IMR-90 (cell line): ENCODE measurements at regions not wholly inside any gene's neighbourhood (a gene's known extent, or its start where the extent isn't known, plus 50 kb on each side); places are given as distances from the start of the nearest gene placed in this dataset.

Source experiments
- ATAC-seq: fragments of 200-7000 bp; cut with Tn5 transposase; 2 replicates; pipeline ENCODE4 v1.9.1; 2020; ENCODE audit warnings: low read depth, mild to moderate bottlenecking, moderate library complexity
- BruUV-seq: library from RNA; stranded (reverse); fragments of 400-500 nt; replicated peaks from 2 replicates; lab custom pipeline; 2021; lab: Mats Ljungman, UMichigan
- CTCF ChIA-PET: fragments of 300-600 bp; formaldehyde crosslinking; extraction: SDS; loops from one replicate; lab custom pipeline; 2021; ENCODE audit warnings: antibody characterized with exemption; lab: Yijun Ruan, JAX
- POLR2A ChIA-PET: fragments of 300-600 bp; sonication (Branson Sonifier 250); formaldehyde crosslinking; loops from one replicate; lab custom pipeline; 2022; ENCODE audit warnings: antibody characterized with exemption; ENCODE audit not compliant: unreplicated experiment; lab: Charles Lee
- DNase-seq: peaks from one replicate; pipeline ENCODE4 v3.0.0; 2013
- H2AFZ ChIP-seq: replicated peaks from 2 replicates; pipeline ENCODE3; 2013; ENCODE audit warnings: low read length, mild to moderate bottlenecking; ENCODE audit not compliant: poor library complexity
- H2AK5ac ChIP-seq: 2 replicates; pipeline ENCODE4 v1.6.1; 2013; ENCODE audit warnings: low read depth, low read length, inconsistent platforms
- H2AK9ac ChIP-seq: replicated peaks from 2 replicates; pipeline ENCODE3; 2013; ENCODE audit warnings: mild to moderate bottlenecking, low read depth, low read length, moderate library complexity; ENCODE audit not compliant: poor library complexity
- H2BK120ac ChIP-seq: 2 replicates; pipeline ENCODE4 v1.6.1; 2013; ENCODE audit warnings: low read depth, low read length, inconsistent platforms
- H2BK15ac ChIP-seq: 3 replicates; pipeline ENCODE4 v1.6.1; 2013; ENCODE audit warnings: low read depth, low read length, inconsistent platforms
- H2BK20ac ChIP-seq: 2 replicates; pipeline ENCODE4 v1.6.1; 2013; ENCODE audit warnings: low read depth, mild to moderate bottlenecking, inconsistent platforms, low read length, moderate library complexity
- H2BK5ac ChIP-seq: 2 replicates; pipeline ENCODE4 v1.6.1; 2013; ENCODE audit warnings: mild to moderate bottlenecking, low read depth, low read length, inconsistent platforms; ENCODE audit not compliant: poor library complexity, severe bottlenecking
- H3K14ac ChIP-seq: replicated peaks from 2 replicates; pipeline ENCODE4 v1.6.1; 2013; ENCODE audit warnings: low read depth, low read length, inconsistent platforms
- H3K18ac ChIP-seq: 2 replicates; pipeline ENCODE4 v1.6.1; 2013; ENCODE audit warnings: low read depth, low read length, control low read depth
- H3K23ac ChIP-seq: 2 replicates; pipeline ENCODE4 v1.6.1; 2013; ENCODE audit warnings: low read depth, low read length, inconsistent platforms
- H3K27ac ChIP-seq: 2 replicates; pipeline ENCODE4 v1.5.1; 2013; ENCODE audit warnings: mild to moderate bottlenecking, control low read depth, low read length; ENCODE audit not compliant: insufficient read depth
- H3K27me3 ChIP-seq: 2 replicates; pipeline ENCODE4 v1.6.1; 2013; ENCODE audit warnings: low read length; ENCODE audit not compliant: control insufficient read depth, insufficient read depth
- H3K36me3 ChIP-seq: 2 replicates; pipeline ENCODE4 v1.6.1; 2013; ENCODE audit warnings: low read length, mixed read lengths; ENCODE audit not compliant: control insufficient read depth, insufficient read depth
- H3K4ac ChIP-seq: 2 replicates; pipeline ENCODE4 v1.6.1; 2013; ENCODE audit warnings: low read depth, low read length, inconsistent platforms
- H3K4me1 ChIP-seq: 2 replicates; pipeline ENCODE4 v1.6.1; 2013; ENCODE audit warnings: low read length, mixed read lengths; ENCODE audit not compliant: control insufficient read depth, insufficient read depth
- H3K4me2 ChIP-seq: 2 replicates; pipeline ENCODE4 v1.6.1; 2013; ENCODE audit warnings: low read depth, mild to moderate bottlenecking, control low read depth, low read length, moderate library complexity
- H3K4me3 ChIP-seq: 2 replicates; pipeline ENCODE4 v1.5.1; 2013; ENCODE audit warnings: low read depth, mild to moderate bottlenecking, control low read depth, low read length, moderate library complexity; ENCODE audit not compliant: insufficient read depth
- H3K56ac ChIP-seq: 2 replicates; pipeline ENCODE4 v1.6.1; 2013; ENCODE audit warnings: low read length, inconsistent platforms; ENCODE audit not compliant: insufficient read depth; ENCODE audit errors: extremely low read depth
- H3K79me1 ChIP-seq, 2 experiments: 2 replicates each; pipeline ENCODE4 v1.6.1; 2013; ENCODE audit warnings: low read length in 2 of 2, inconsistent platforms in 1 of 2, low read depth in 1 of 2
- H3K9ac ChIP-seq: 2 replicates; pipeline ENCODE4 v1.6.1; 2013; ENCODE audit warnings: low read depth, low read length, control low read depth
- H3K9me1 ChIP-seq: 2 replicates; pipeline ENCODE4 v1.6.1; 2013; ENCODE audit warnings: low read length, inconsistent platforms; ENCODE audit not compliant: insufficient read depth
- H3K9me3 ChIP-seq: 2 replicates; pipeline ENCODE4 v1.6.1; 2013; ENCODE audit warnings: low read length; ENCODE audit not compliant: control insufficient read depth, insufficient read depth
- H4K20me1 ChIP-seq: 2 replicates; pipeline ENCODE4 v1.6.1; 2013; ENCODE audit warnings: low read length, inconsistent platforms; ENCODE audit not compliant: insufficient read depth
- H4K5ac ChIP-seq: 2 replicates; pipeline ENCODE4 v1.6.1; 2013; ENCODE audit warnings: mild to moderate bottlenecking, low read depth, low read length, control low read depth
- H4K8ac ChIP-seq, 2 experiments: 2 replicates each; pipeline ENCODE4 v1.6.1; 2013; ENCODE audit warnings: low read depth in 2 of 2, low read length in 2 of 2, control low read depth in 1 of 2, inconsistent platforms in 1 of 2
- H4K91ac ChIP-seq: 2 replicates; pipeline ENCODE4 v1.6.1; 2013; ENCODE audit warnings: low read depth, low read length, inconsistent platforms; ENCODE audit not compliant: insufficient read depth
- BHLHE40 ChIP-seq: fragments of 150-350 bp; IDR thresholded peaks from 2 replicates; pipeline ENCODE4 v1.6.1; 2016; ENCODE audit warnings: mild to moderate bottlenecking, low read depth, low read length
- CEBPB ChIP-seq: IDR thresholded peaks from 2 replicates; pipeline ENCODE4 v1.6.1; 2012; ENCODE audit warnings: low read depth, low read length, improper control_type of control experiment
- CHD1 ChIP-seq: IDR thresholded peaks from 2 replicates; pipeline ENCODE4 v1.6.1; 2012; ENCODE audit warnings: low read depth, low read length, improper control_type of control experiment
- ELK1 ChIP-seq: fragments of 150-350 bp; IDR thresholded peaks from 2 replicates; pipeline ENCODE4 v1.6.1; 2016; ENCODE audit warnings: low read depth, mild to moderate bottlenecking, low read length, moderate library complexity, borderline replicate concordance
- FOS ChIP-seq: fragments of 150-350 bp; IDR thresholded peaks from 2 replicates; pipeline ENCODE4 v1.6.1; 2016; ENCODE audit warnings: low read depth, low read length
- MAZ ChIP-seq: IDR thresholded peaks from 2 replicates; pipeline ENCODE4 v1.6.1; 2012; ENCODE audit warnings: low read depth, mild to moderate bottlenecking, low read length, improper control_type of control experiment, moderate library complexity, borderline replicate concordance
- MXI1 ChIP-seq: IDR thresholded peaks from 2 replicates; pipeline ENCODE4 v1.6.1; 2012; ENCODE audit warnings: low read depth, mild to moderate bottlenecking, low read length, moderate library complexity, borderline replicate concordance
- NFE2L2 ChIP-seq: fragments of 150-350 bp; IDR thresholded peaks from 2 replicates; pipeline ENCODE4 v1.6.1; 2016; ENCODE audit warnings: low read depth, mild to moderate bottlenecking, low read length
- POLR2A ChIP-seq: IDR thresholded peaks from 2 replicates; pipeline ENCODE4 v1.6.1; 2012; ENCODE audit warnings: mild to moderate bottlenecking, low read depth, low read length
- RAD21 ChIP-seq: IDR thresholded peaks from 2 replicates; pipeline ENCODE4 v1.6.1; 2012; ENCODE audit warnings: low read length, improper control_type of control experiment
- RCOR1 ChIP-seq: IDR thresholded peaks from 2 replicates; pipeline ENCODE4 v1.6.1; 2012; ENCODE audit warnings: mild to moderate bottlenecking, low read length, improper control_type of control experiment; ENCODE audit not compliant: insufficient replicate concordance
- RFX5 ChIP-seq: IDR thresholded peaks from 2 replicates; pipeline ENCODE4 v1.8.0; 2012; ENCODE audit warnings: low read depth, mild to moderate bottlenecking, low read length, moderate library complexity
- SMC3 ChIP-seq: fragments of 150-350 bp; IDR thresholded peaks from 2 replicates; pipeline ENCODE4 v1.6.1; 2016; ENCODE audit warnings: low read depth, mild to moderate bottlenecking, antibody characterized with exemption, low read length, moderate library complexity
- WGBS, 2 experiments: methylation state at CpG; one replicate each; pipeline versions ENCODE4 v1.1.5 to v1.1.7; 2013; ENCODE audit warnings: missing lambda C conversion rate in 2 of 2; ENCODE audit not compliant: insufficient read length in 1 of 2; ENCODE audit errors: extremely low coverage in 2 of 2; 5-methylcytosine and 5-hydroxymethylcytosine counted together
- dilution Hi-C: fragments of 300-500 bp; cut with HindIII; formaldehyde crosslinking; loops from one replicate; pipeline ENCODE4 v1.14.3; 2018; ENCODE audit warnings: low sequenced_read_pairs; ENCODE audit not compliant: unreplicated experiment
- in situ Hi-C: fragments of 300-500 bp; cut with MboI; formaldehyde crosslinking; loops from 3 replicates; pipeline ENCODE4 v1.14.3; 2019; ENCODE audit warnings: low sequenced_read_pairs, inconsistent platforms, mixed read lengths
- intact Hi-C: fragments of 100-400 bp; cut with micrococcal nuclease; formaldehyde crosslinking; loops from 2 replicates; pipeline ENCODE4 v1.10.0; 2022
- TF ChIP-seq, protein P1 (sequence below): conservative IDR thresholded peaks from 2 replicates; pipeline ENCODE4 v1.5.1; 2012; ENCODE audit warnings: mild to moderate bottlenecking, low read depth, low read length, improper control_type of control experiment

DNA sequence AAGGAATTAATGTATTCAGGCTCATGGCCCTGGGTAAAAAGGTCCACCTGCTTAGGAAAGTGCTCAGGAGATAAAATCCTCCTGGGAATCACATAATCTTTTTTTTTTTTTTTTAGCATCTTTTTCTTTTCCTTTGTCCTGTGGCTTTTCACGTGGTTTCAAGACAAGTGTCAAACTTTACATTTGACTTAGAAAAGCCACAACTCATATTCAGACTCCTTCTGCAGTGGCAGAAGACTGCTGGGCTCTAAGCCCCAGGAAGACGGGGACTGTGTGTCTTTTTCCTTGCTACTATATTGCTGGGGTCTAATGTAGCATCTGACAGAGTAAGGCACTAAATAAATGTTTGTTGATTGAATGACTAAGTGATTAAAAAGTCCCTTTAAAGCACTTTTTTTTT is 127.5 kb upstream of the ANKRD1 start:
- H3K9ac ChIP-seq = no peak overlapping the region
- H2AFZ ChIP-seq = no peak overlapping the region
- in situ Hi-C loops = no loop called here
- H3K9me1 ChIP-seq = no peaks in the 10 kb centered on the region; the same call in 1 of the 2 replicates
- no peak for TF ChIP-seq FOS
- TF ChIP-seq RFX5 = no peak
- no peak for TF ChIP-seq SMC3
- no peak for TF ChIP-seq RAD21
- TF ChIP-seq POLR2A = no peak
- TF ChIP-seq CHD1 = no peak
- TF ChIP-seq NFE2L2 = no peak
- TF ChIP-seq BHLHE40 = no peak
- TF ChIP-seq RCOR1 = no peak
- TF ChIP-seq CEBPB = no peak
- TF ChIP-seq MXI1 = no peak
- TF ChIP-seq, protein P1, sequence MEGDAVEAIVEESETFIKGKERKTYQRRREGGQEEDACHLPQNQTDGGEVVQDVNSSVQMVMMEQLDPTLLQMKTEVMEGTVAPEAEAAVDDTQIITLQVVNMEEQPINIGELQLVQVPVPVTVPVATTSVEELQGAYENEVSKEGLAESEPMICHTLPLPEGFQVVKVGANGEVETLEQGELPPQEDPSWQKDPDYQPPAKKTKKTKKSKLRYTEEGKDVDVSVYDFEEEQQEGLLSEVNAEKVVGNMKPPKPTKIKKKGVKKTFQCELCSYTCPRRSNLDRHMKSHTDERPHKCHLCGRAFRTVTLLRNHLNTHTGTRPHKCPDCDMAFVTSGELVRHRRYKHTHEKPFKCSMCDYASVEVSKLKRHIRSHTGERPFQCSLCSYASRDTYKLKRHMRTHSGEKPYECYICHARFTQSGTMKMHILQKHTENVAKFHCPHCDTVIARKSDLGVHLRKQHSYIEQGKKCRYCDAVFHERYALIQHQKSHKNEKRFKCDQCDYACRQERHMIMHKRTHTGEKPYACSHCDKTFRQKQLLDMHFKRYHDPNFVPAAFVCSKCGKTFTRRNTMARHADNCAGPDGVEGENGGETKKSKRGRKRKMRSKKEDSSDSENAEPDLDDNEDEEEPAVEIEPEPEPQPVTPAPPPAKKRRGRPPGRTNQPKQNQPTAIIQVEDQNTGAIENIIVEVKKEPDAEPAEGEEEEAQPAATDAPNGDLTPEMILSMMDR = no peak
- TF ChIP-seq MAZ = no peak
- TF ChIP-seq ELK1 = no peak
- H3K9me3 ChIP-seq = peaks cover 2% of the 10 kb centered on the region; the same call in 1 of the 2 replicates
- H2AK5ac ChIP-seq = no peak overlapping the region
- H2BK20ac ChIP-seq = no peak overlapping the region
- 60% methylated on average over 2 of the region's 2 CpGs; no CpG with 5 or more reads in 1 of the 2 experiments for WGBS, 2 experiments
- no peak overlapping the region for H4K5ac ChIP-seq
- no peak overlapping the region for H2BK5ac ChIP-seq
- H3K23ac ChIP-seq = no peak overlapping the region
- no peaks in the 10 kb centered on the region for H3K36me3 ChIP-seq
- H3K27me3 ChIP-seq = peaks cover 2% of the 10 kb centered on the region
- H3K4me1 ChIP-seq = no peaks in the 10 kb centered on the region
- H3K56ac ChIP-seq = no peak overlapping the region
- dilution Hi-C loops = no loop called here
- no peak overlapping the region for H3K27ac ChIP-seq
- no peak overlapping the region for H2BK120ac ChIP-seq
- H4K8ac ChIP-seq = no peak overlapping the region
- POLR2A ChIA-PET = no interaction called here
- H3K4me3 ChIP-seq = no peak overlapping the region
- H4K20me1 ChIP-seq = no peaks in the 10 kb centered on the region
- no peak overlapping the region for H2AK9ac ChIP-seq
- CTCF ChIA-PET = interaction anchor here (1.3 kb wide), 1 partner anchor 40 kb away, joined by 3 read pairs; no protein-coding TSS in a partner anchor
- H3K4me2 ChIP-seq = no peak overlapping the region
- no peaks in the 10 kb centered on the region for H3K79me1 ChIP-seq
- no peak overlapping the region for H3K18ac ChIP-seq
- no peak for DNase-seq
- no peak overlapping the region for H4K91ac ChIP-seq
- no peak overlapping the region for H3K4ac ChIP-seq
- intact Hi-C loops = no loop called here
- no peak for ATAC-seq
- no peak overlapping the region for H2BK15ac ChIP-seq
- H3K14ac ChIP-seq = no peak overlapping the region
- no TSS peak for BruUV-seq
